ENCODE measurements at regions not wholly inside any gene's neighbourhood (a gene's known extent, or its start where the extent isn't known, plus 50 kb on each side); places are given as distances from the start of the nearest gene placed in this dataset.

DNA sequence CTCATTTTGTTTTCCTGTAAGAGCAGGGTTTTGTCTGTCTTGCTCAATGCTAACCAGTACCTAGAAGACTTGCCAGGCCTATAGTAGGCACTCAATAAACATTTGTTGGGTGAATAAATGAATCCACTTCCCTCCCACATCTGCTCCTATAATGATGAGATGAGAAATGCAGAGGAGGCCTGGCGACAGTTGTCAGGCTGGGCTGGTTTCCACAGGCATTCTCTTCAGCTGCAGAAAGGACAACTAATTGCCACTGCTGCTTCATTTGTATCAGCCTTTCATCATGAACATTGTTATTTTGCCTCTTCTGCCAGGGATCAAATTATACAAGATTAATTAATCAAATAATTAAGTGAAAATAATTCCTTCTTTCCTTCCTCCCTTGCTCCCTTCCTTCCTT, 82.0 kb upstream of the PTHLH start:
- no peak overlapping the region for H2AK5ac ChIP-seq (ENCODE audit: low read depth, low read length)
- H3K36me3 ChIP-seq (replicated peaks in 1 of 2; ENCODE audit: control insufficient read depth in 2 of 2, insufficient read depth in 2 of 2, low read length in 2 of 2), result peaks cover 0 to 1% of the 10 kb centered on the region in 2 donors
- H3K18ac ChIP-seq (ENCODE audit: low read length), result no peak overlapping the region
- no peak overlapping the region for H2AFZ ChIP-seq (ENCODE audit: low read length)
- H3K9me3 ChIP-seq (replicated peaks in 1 of 2; ENCODE audit: control insufficient read depth in 2 of 2, insufficient read depth in 1 of 2, low read depth in 1 of 2, low read length in 2 of 2), result no peaks in the 10 kb centered on the region
- H3K4me3 ChIP-seq (ENCODE audit: low read length in 2 of 2), result no peak overlapping the region
- no peak for DNase-seq (ENCODE audit: low spot score)
- no peak overlapping the region for H4K8ac ChIP-seq (ENCODE audit: low read depth, low read length)
- no peak overlapping the region for H4K91ac ChIP-seq (ENCODE audit: low read depth, low read length, poor library complexity)
- no peak overlapping the region for H3K4me2 ChIP-seq (ENCODE audit: insufficient read depth, low read length, poor library complexity, severe bottlenecking)
- no peak overlapping the region for H3K14ac ChIP-seq (ENCODE audit: low read length)
- H3K4ac ChIP-seq (ENCODE audit: low read length), result no peak overlapping the region
- H3K9ac ChIP-seq (ENCODE audit: low read depth, low read length, poor library complexity), result no peak overlapping the region
- H2BK120ac ChIP-seq (ENCODE audit: low read depth, low read length), result no peak overlapping the region
- H2BK5ac ChIP-seq (ENCODE audit: low read length), result no peak overlapping the region
- WGBS, 2 donors (ENCODE audit: extremely low coverage in 2 of 2, insufficient read length in 2 of 2, insufficient replicate concordance in 1 of 2), result no CpG with 5 or more reads among the region's 1 CpG
- H2BK15ac ChIP-seq (ENCODE audit: low read length), result no peak overlapping the region
- H3K23ac ChIP-seq (ENCODE audit: low read depth, low read length, poor library complexity), result no peak overlapping the region
- H2BK12ac ChIP-seq (ENCODE audit: low read length), result no peak overlapping the region
- peaks cover 1% of the 10 kb centered on the region for H3K79me1 ChIP-seq (ENCODE audit: low read depth, low read length)
- no peak overlapping the region for H3K27ac ChIP-seq (replicated peaks; ENCODE audit: low read length)
- no peaks in the 10 kb centered on the region for H3K4me1 ChIP-seq (ENCODE audit: control insufficient read depth in 2 of 2, insufficient read depth in 1 of 2, low read depth in 1 of 2, low read length in 2 of 2)
- no peaks in the 10 kb centered on the region for H3K27me3 ChIP-seq (ENCODE audit: control insufficient read depth in 3 of 3, insufficient read depth in 3 of 3, low read depth in 1 of 3, low read length in 3 of 3)

DNA sequence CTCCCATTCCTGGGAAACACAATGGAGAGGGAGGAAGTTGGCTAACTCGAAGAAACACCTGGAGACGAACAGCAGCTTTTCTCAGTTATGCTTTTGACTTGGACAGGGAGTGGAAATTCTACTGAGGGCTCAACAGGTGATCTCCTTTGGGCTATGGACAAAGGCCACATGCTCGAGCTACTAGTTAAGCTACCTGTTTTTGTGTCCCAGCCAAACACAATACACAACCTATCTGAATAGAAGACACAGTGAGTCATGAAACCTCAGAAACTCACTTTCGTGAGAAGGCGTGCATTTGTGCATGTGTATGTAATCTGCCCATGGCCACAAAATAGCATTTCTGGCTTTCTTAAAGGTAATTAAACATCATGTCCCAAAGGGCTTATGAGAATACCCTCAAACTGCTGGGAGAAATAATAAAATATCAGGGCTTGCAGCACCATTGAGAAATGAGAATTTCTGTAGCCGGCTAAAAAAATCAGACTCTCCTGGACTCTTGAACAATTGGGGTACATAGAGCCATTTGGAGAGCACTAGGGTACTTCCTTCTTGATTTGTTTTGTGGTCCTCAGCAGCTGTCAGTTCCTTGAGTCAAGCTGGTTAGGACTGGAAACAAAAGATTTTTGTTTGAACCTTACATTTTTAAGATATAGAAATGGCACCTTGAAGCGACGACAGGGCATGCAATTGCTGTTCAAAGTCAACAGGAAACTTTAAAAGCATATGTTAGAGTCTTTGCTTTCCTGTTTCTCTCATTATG, 85.5 kb upstream of the PTHLH start:
- Histone ChIP-seq H3K36me3 (replicated peaks in 1 of 2; ENCODE audit: control insufficient read depth in 2 of 2, insufficient read depth in 2 of 2, low read length in 2 of 2) (peaks cover 0 to 1% of the 10 kb centered on the region in 2 donors), H3K9me3 (replicated peaks in 1 of 2; ENCODE audit: control insufficient read depth in 2 of 2, insufficient read depth in 1 of 2, low read depth in 1 of 2, low read length in 2 of 2) (no peaks in the 10 kb centered on the region), H3K18ac (ENCODE audit: low read length) (no peak overlapping the region), H3K14ac (ENCODE audit: low read length) (no peak overlapping the region), H2BK15ac (ENCODE audit: low read length) (no peak overlapping the region), H4K8ac (ENCODE audit: low read depth, low read length) (no peak overlapping the region), H3K9ac (ENCODE audit: low read depth, low read length, poor library complexity) (no peak overlapping the region), H3K79me1 (ENCODE audit: low read depth, low read length) (peaks cover 1% of the 10 kb centered on the region), H2AK5ac (ENCODE audit: low read depth, low read length) (no peak overlapping the region), H2BK5ac (ENCODE audit: low read length) (no peak overlapping the region), H2AFZ (ENCODE audit: low read length) (no peak overlapping the region), H3K4ac (ENCODE audit: low read length) (no peak overlapping the region), H2BK12ac (ENCODE audit: low read length) (no peak overlapping the region), H2BK120ac (ENCODE audit: low read depth, low read length) (no peak overlapping the region), H3K27ac (replicated peaks; ENCODE audit: low read length) (no peak overlapping the region), H3K4me3 (ENCODE audit: low read length in 2 of 2) (no peak overlapping the region), H4K91ac (ENCODE audit: low read depth, low read length, poor library complexity) (no peak overlapping the region), H3K23ac (ENCODE audit: low read depth, low read length, poor library complexity) (no peak overlapping the region), H3K4me1 (ENCODE audit: control insufficient read depth in 2 of 2, insufficient read depth in 1 of 2, low read depth in 1 of 2, low read length in 2 of 2) (peaks cover 0 to 2% of the 10 kb centered on the region in 2 donors), H3K4me2 (ENCODE audit: insufficient read depth, low read length, poor library complexity, severe bottlenecking) (no peak overlapping the region), H3K27me3 (ENCODE audit: control insufficient read depth in 3 of 3, insufficient read depth in 3 of 3, low read depth in 1 of 3, low read length in 3 of 3) (no peaks in the 10 kb centered on the region)
- DNase-seq (ENCODE audit: low spot score), result no peak
- WGBS, 2 donors (ENCODE audit: extremely low coverage in 2 of 2, insufficient read length in 2 of 2, insufficient replicate concordance in 1 of 2), result no CpG with 5 or more reads among the region's 8 CpGs

GRCh38 chr12:28059220-28059619, 86.7 kb upstream of the PTHLH start:
- no peak overlapping the region for H2AK5ac ChIP-seq (ENCODE audit: low read depth, low read length)
- H4K8ac ChIP-seq (ENCODE audit: low read depth, low read length), result no peak overlapping the region
- H3K27me3 ChIP-seq (ENCODE audit: control insufficient read depth in 3 of 3, insufficient read depth in 3 of 3, low read depth in 1 of 3, low read length in 3 of 3), result no peaks in the 10 kb centered on the region
- H3K14ac ChIP-seq (ENCODE audit: low read length), result no peak overlapping the region
- no CpG with 5 or more reads among the region's 1 CpG for WGBS, 2 donors (ENCODE audit: extremely low coverage in 2 of 2, insufficient read length in 2 of 2, insufficient replicate concordance in 1 of 2)
- H3K9me3 ChIP-seq (replicated peaks in 1 of 2; ENCODE audit: control insufficient read depth in 2 of 2, insufficient read depth in 1 of 2, low read depth in 1 of 2, low read length in 2 of 2), result no peaks in the 10 kb centered on the region
- no peak overlapping the region for H3K23ac ChIP-seq (ENCODE audit: low read depth, low read length, poor library complexity)
- H3K18ac ChIP-seq (ENCODE audit: low read length), result no peak overlapping the region
- H3K9ac ChIP-seq (ENCODE audit: low read depth, low read length, poor library complexity), result no peak overlapping the region
- no peak overlapping the region for H4K91ac ChIP-seq (ENCODE audit: low read depth, low read length, poor library complexity)
- H3K36me3 ChIP-seq (replicated peaks in 1 of 2; ENCODE audit: control insufficient read depth in 2 of 2, insufficient read depth in 2 of 2, low read length in 2 of 2), result peaks cover 0 to 1% of the 10 kb centered on the region in 2 donors
- no peak overlapping the region for H2AFZ ChIP-seq (ENCODE audit: low read length)
- peaks cover 1% of the 10 kb centered on the region for H3K79me1 ChIP-seq (ENCODE audit: low read depth, low read length)
- H3K4me3 ChIP-seq (ENCODE audit: low read length in 2 of 2), result no peak overlapping the region
- no peak overlapping the region for H2BK120ac ChIP-seq (ENCODE audit: low read depth, low read length)
- no peak overlapping the region for H3K4me2 ChIP-seq (ENCODE audit: insufficient read depth, low read length, poor library complexity, severe bottlenecking)
- peaks cover 0 to 2% of the 10 kb centered on the region in 2 donors for H3K4me1 ChIP-seq (ENCODE audit: control insufficient read depth in 2 of 2, insufficient read depth in 1 of 2, low read depth in 1 of 2, low read length in 2 of 2)
- no peak overlapping the region for H2BK5ac ChIP-seq (ENCODE audit: low read length)
- no peak overlapping the region for H3K27ac ChIP-seq (replicated peaks; ENCODE audit: low read length)
- no peak overlapping the region for H2BK12ac ChIP-seq (ENCODE audit: low read length)
- H2BK15ac ChIP-seq (ENCODE audit: low read length), result no peak overlapping the region
- H3K4ac ChIP-seq (ENCODE audit: low read length), result no peak overlapping the region
- no peak for DNase-seq (ENCODE audit: low spot score)

DNA sequence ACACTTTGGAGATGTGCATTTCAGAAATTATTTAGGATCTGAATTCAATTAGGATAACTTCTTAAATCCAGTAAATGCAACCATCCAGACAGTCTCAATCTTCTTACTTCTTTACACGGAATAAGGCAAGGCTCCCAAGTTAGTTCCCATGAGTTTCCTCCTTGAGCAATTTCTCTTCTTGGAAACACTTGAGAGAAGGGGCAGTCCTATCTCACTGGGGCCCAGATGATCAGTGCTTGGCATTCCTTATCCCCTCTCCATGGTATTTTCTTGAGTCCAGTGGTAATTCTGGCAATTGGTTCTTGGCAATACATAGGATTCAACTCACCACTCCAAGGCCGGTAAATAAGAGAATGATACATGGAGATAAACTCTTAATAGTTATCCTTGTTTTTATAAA, 87.1 kb upstream of the PTHLH start:
- Histone ChIP-seq H2BK5ac (ENCODE audit: low read length) (no peak overlapping the region), H3K4me1 (ENCODE audit: control insufficient read depth in 2 of 2, insufficient read depth in 1 of 2, low read depth in 1 of 2, low read length in 2 of 2) (peaks cover 0 to 2% of the 10 kb centered on the region in 2 donors), H3K23ac (ENCODE audit: low read depth, low read length, poor library complexity) (no peak overlapping the region), H3K4me2 (ENCODE audit: insufficient read depth, low read length, poor library complexity, severe bottlenecking) (no peak overlapping the region), H3K9ac (ENCODE audit: low read depth, low read length, poor library complexity) (no peak overlapping the region), H3K4me3 (ENCODE audit: low read length in 2 of 2) (no peak overlapping the region), H2BK15ac (ENCODE audit: low read length) (no peak overlapping the region), H3K27me3 (ENCODE audit: control insufficient read depth in 3 of 3, insufficient read depth in 3 of 3, low read depth in 1 of 3, low read length in 3 of 3) (no peaks in the 10 kb centered on the region), H3K9me3 (replicated peaks in 1 of 2; ENCODE audit: control insufficient read depth in 2 of 2, insufficient read depth in 1 of 2, low read depth in 1 of 2, low read length in 2 of 2) (no peaks in the 10 kb centered on the region), H2BK120ac (ENCODE audit: low read depth, low read length) (no peak overlapping the region), H4K91ac (ENCODE audit: low read depth, low read length, poor library complexity) (no peak overlapping the region), H3K18ac (ENCODE audit: low read length) (no peak overlapping the region), H2AFZ (ENCODE audit: low read length) (no peak overlapping the region), H3K4ac (ENCODE audit: low read length) (no peak overlapping the region), H2AK5ac (ENCODE audit: low read depth, low read length) (no peak overlapping the region), H3K79me1 (ENCODE audit: low read depth, low read length) (peaks cover 1% of the 10 kb centered on the region), H4K8ac (ENCODE audit: low read depth, low read length) (no peak overlapping the region), H3K14ac (ENCODE audit: low read length) (no peak overlapping the region), H2BK12ac (ENCODE audit: low read length) (no peak overlapping the region), H3K27ac (replicated peaks; ENCODE audit: low read length) (no peak overlapping the region), H3K36me3 (replicated peaks in 1 of 2; ENCODE audit: control insufficient read depth in 2 of 2, insufficient read depth in 2 of 2, low read length in 2 of 2) (peaks cover 0 to 1% of the 10 kb centered on the region in 2 donors)
- DNase-seq (ENCODE audit: low spot score), result no peak
- no CpG with 5 or more reads among the region's 2 CpGs for WGBS, 2 donors (ENCODE audit: extremely low coverage in 2 of 2, insufficient read length in 2 of 2, insufficient replicate concordance in 1 of 2)

Data from neuronal stem cell (in vitro differentiated cells).